CD4-positive, alpha-beta memory T cell (primary cell): ENCODE measurements at regions not wholly inside any gene's neighbourhood (a gene's known extent, or its start where the extent isn't known, plus 50 kb on each side); places are given as distances from the start of the nearest gene placed in this dataset.

Experiments
- CTCF ChIA-PET: fragments of 350-600 bp; sonication (Branson Sonifier 250); formaldehyde crosslinking; loops from one replicate; lab custom pipeline; 2021; ENCODE audit warnings: inconsistent platforms; ENCODE audit not compliant: partially characterized antibody; lab: Charles Lee
- POLR2A ChIA-PET: fragments of 350-600 bp; sonication (Branson Sonifier 250); formaldehyde crosslinking; loops from one replicate; lab custom pipeline; 2021; ENCODE audit not compliant: partially characterized antibody; lab: Charles Lee
- DNase-seq, 5 donors: peaks; one replicate each; pipeline versions ENCODE4 v3.0.0 to v3.0.0-alpha.2; 2020 to 2022; ENCODE audit warnings: mixed read lengths in 1 of 5
- H3K27ac ChIP-seq: one replicate; pipeline ENCODE4 v1.7.0; 2013; ENCODE audit warnings: low read depth, low read length
- H3K27me3 ChIP-seq: 2 replicates; pipeline ENCODE4 v1.7.0; 2013; ENCODE audit warnings: mild to moderate bottlenecking, low read length, moderate library complexity; ENCODE audit not compliant: insufficient read depth
- H3K36me3 ChIP-seq: 2 replicates; pipeline ENCODE4 v1.7.0; 2013; ENCODE audit warnings: mild to moderate bottlenecking, low read length, moderate library complexity; ENCODE audit not compliant: insufficient read depth
- H3K4me1 ChIP-seq: 2 replicates; pipeline ENCODE4 v1.7.0; 2013; ENCODE audit warnings: mild to moderate bottlenecking, low read length, moderate library complexity; ENCODE audit not compliant: insufficient read depth
- H3K4me3 ChIP-seq, 2 donors: one replicate each; pipeline ENCODE4 v1.7.0; 2013; ENCODE audit warnings: low read length in 2 of 2, mild to moderate bottlenecking in 1 of 2
- H3K9me3 ChIP-seq, 2 donors: one replicate each; pipeline ENCODE4 v1.7.0; 2013; ENCODE audit warnings: low read length in 2 of 2, control low read depth in 1 of 2; ENCODE audit not compliant: control insufficient read depth in 1 of 2
- H3K27ac Mint-ChIP-seq, 7 donors: one replicate each; pipeline ENCODE4 v1.8.0; 2020 to 2021; ENCODE audit warnings: mixed read lengths in 7 of 7, mild to moderate bottlenecking in 6 of 7, inconsistent platforms in 3 of 7, moderate library complexity in 3 of 7
- H3K27me3 Mint-ChIP-seq, 2 donors: one replicate each; pipeline ENCODE4 v1.8.0; 2020 to 2021; ENCODE audit warnings: mixed read lengths in 2 of 2
- H3K36me3 Mint-ChIP-seq, 2 donors: one replicate each; pipeline ENCODE4 v1.8.0; 2020 to 2021; ENCODE audit warnings: mixed read lengths in 2 of 2, inconsistent platforms in 1 of 2, mild to moderate bottlenecking in 1 of 2
- H3K4me1 Mint-ChIP-seq, 4 donors: one replicate each; pipeline ENCODE4 v1.8.0; 2020 to 2021; ENCODE audit warnings: mixed read lengths in 4 of 4, mild to moderate bottlenecking in 1 of 4
- H3K4me3 Mint-ChIP-seq, 8 donors: one replicate each; pipeline ENCODE4 v1.8.0; 2020 to 2021; ENCODE audit warnings: mixed read lengths in 8 of 8, mild to moderate bottlenecking in 7 of 8, moderate library complexity in 6 of 8, inconsistent platforms in 3 of 8
- H3K9me3 Mint-ChIP-seq, 8 donors: one replicate each; pipeline ENCODE4 v1.8.0; 2020 to 2021; ENCODE audit warnings: mixed read lengths in 8 of 8, mild to moderate bottlenecking in 5 of 8, inconsistent platforms in 3 of 8, moderate library complexity in 1 of 8
- intact Hi-C: fragments of 100-400 bp; cut with micrococcal nuclease; formaldehyde crosslinking; loops from one replicate; pipeline ENCODE4 v1.15.1; 2023

DNA sequence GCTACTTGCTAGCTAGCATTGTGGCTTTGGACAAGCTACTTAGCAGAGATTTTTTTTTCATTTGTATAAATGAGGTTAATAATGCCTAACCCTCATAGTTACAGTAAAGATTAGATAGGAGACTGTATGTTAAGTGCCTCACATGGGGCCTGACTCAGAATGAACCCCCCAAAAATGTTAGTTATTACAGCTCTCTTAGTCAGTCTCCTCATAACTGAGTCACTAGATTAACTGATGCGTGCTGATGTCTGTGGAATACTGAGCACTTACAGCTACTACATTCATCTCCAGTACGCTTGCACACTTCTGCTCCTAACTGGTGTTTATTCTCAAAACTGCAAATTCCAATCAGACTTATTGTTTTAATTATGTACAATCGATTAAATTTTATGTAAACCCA lies 315.3 kb downstream of the SNX13 start:
- CTCF ChIA-PET, result interaction anchor here (1.7 kb wide), 1 partner anchor 16 kb away, joined by 6 read pairs; no protein-coding TSS in a partner anchor
- Histone ChIP-seq H3K4me3 (no peak overlapping the region), H3K36me3 (no peaks in the 10 kb centered on the region), H3K4me1 (no peaks in the 10 kb centered on the region), H3K27ac (no peak overlapping the region), H3K27me3 (no peaks in the 10 kb centered on the region), H3K9me3 (no peaks in the 10 kb centered on the region)
- intact Hi-C loops, result no loop called here
- no peak for DNase-seq
- Mint-ChIP-seq H3K36me3 (no peaks in the 10 kb centered on the region), H3K4me1 (no peaks in the 10 kb centered on the region), H3K27me3 (peaks cover 0 to 2% of the 10 kb centered on the region in 2 donors), H3K27ac (no peak overlapping the region), H3K4me3 (no peak overlapping the region), H3K9me3 (no peaks in the 10 kb centered on the region)
- POLR2A ChIA-PET, result no interaction called here

- Mint-ChIP-seq H3K4me3 (no peak overlapping the region), H3K9me3 (no peaks in the 10 kb centered on the region), H3K27me3 (peaks cover 0 to 2% of the 10 kb centered on the region in 2 donors), H3K4me1 (no peaks in the 10 kb centered on the region), H3K36me3 (no peaks in the 10 kb centered on the region), H3K27ac (no peak overlapping the region)
- H3K9me3 ChIP-seq, result no peaks in the 10 kb centered on the region
- POLR2A ChIA-PET, result no interaction called here
- H3K4me1 ChIP-seq, result no peaks in the 10 kb centered on the region
- CTCF ChIA-PET, result no interaction called here
- H3K27me3 ChIP-seq, result no peaks in the 10 kb centered on the region
- no peaks in the 10 kb centered on the region for H3K36me3 ChIP-seq
- intact Hi-C loops, result no loop called here
- no peak overlapping the region for H3K4me3 ChIP-seq
- H3K27ac ChIP-seq, result no peak overlapping the region
- DNase-seq, result no peak
Measured at GRCh38 chr7:17626235-17626634, 314.1 kb downstream of the SNX13 start.

- Histone ChIP-seq H3K9me3 (no peaks in the 10 kb centered on the region), H3K4me1 (no peaks in the 10 kb centered on the region), H3K27ac (no peak overlapping the region), H3K4me3 (no peak overlapping the region), H3K36me3 (no peaks in the 10 kb centered on the region), H3K27me3 (no peaks in the 10 kb centered on the region)
- peaks cover 2 to 8% of the 10 kb centered on the region in 2 donors for H3K27me3 Mint-ChIP-seq
- ChIA-PET POLR2A (no interaction called here), CTCF (interaction anchor here (0.7 kb wide), 1 partner anchor 11 kb away, joined by 3 read pairs; no protein-coding TSS in a partner anchor)
- no peak for DNase-seq
- H3K36me3 Mint-ChIP-seq, result no peaks in the 10 kb centered on the region
- intact Hi-C loops, result no loop called here
- no peak overlapping the region for H3K4me3 Mint-ChIP-seq
- no peaks in the 10 kb centered on the region for H3K4me1 Mint-ChIP-seq
- H3K27ac Mint-ChIP-seq, result no peak overlapping the region
- no peaks in the 10 kb centered on the region for H3K9me3 Mint-ChIP-seq
Measured at GRCh38 chr7:17631061-17631460, 309.2 kb downstream of the SNX13 start.

DNA sequence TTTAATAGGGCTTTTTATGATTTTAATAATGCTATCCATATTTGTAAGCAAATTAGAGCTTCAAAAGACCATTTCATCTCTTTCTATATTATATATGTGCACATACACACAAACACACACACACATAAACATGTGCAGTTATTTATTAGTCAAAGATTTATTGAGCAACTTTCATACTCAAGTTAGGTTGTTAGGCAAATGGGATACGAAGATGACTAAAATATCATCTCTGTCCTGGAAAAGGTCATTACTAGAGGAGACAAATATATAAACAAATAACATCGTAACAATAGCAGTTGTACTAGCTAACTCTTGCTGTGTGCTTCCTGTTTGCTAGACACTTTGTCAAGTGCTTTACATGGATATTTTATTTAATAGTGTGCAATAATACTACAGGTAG lies 307.9 kb downstream of the SNX13 start:
- no peaks in the 10 kb centered on the region for H3K9me3 Mint-ChIP-seq
- no peak overlapping the region for H3K4me3 ChIP-seq
- no peak overlapping the region for H3K4me3 Mint-ChIP-seq
- H3K4me1 ChIP-seq, result no peaks in the 10 kb centered on the region
- no peak overlapping the region for H3K27ac Mint-ChIP-seq
- no peaks in the 10 kb centered on the region for H3K36me3 ChIP-seq
- H3K27ac ChIP-seq, result no peak overlapping the region
- H3K4me1 Mint-ChIP-seq, result no peaks in the 10 kb centered on the region
- ChIA-PET CTCF (interaction anchor here (1.0 kb wide), 1 partner anchor 8 kb away, joined by 3 read pairs; no protein-coding TSS in a partner anchor), POLR2A (no interaction called here)
- DNase-seq, result no peak
- no peaks in the 10 kb centered on the region for H3K36me3 Mint-ChIP-seq
- H3K9me3 ChIP-seq, result no peaks in the 10 kb centered on the region
- intact Hi-C loops, result no loop called here
- H3K27me3 ChIP-seq, result no peaks in the 10 kb centered on the region
- peaks cover 9 to 10% of the 10 kb centered on the region in 2 donors for H3K27me3 Mint-ChIP-seq

GRCh38 chr7:17633067-17633466 lies 307.2 kb downstream of the SNX13 start:
- Histone ChIP-seq H3K36me3 (no peaks in the 10 kb centered on the region), H3K4me1 (no peaks in the 10 kb centered on the region), H3K27ac (no peak overlapping the region), H3K27me3 (no peaks in the 10 kb centered on the region), H3K9me3 (no peaks in the 10 kb centered on the region), H3K4me3 (no peak overlapping the region)
- Mint-ChIP-seq H3K4me1 (no peaks in the 10 kb centered on the region), H3K27ac (no peak overlapping the region), H3K36me3 (no peaks in the 10 kb centered on the region), H3K4me3 (no peak overlapping the region), H3K9me3 (no peaks in the 10 kb centered on the region), H3K27me3 (peaks cover 9 to 10% of the 10 kb centered on the region in 2 donors)
- ChIA-PET CTCF (interaction anchor here (1.0 kb wide), 1 partner anchor 7 kb away, joined by 3 read pairs; no protein-coding TSS in a partner anchor), POLR2A (no interaction called here)
- intact Hi-C loops, result no loop called here
- no peak for DNase-seq

GRCh38 chr7:17638727-17639126 lies 301.6 kb downstream of the SNX13 start:
- Histone ChIP-seq H3K36me3 (no peaks in the 10 kb centered on the region), H3K9me3 (no peaks in the 10 kb centered on the region), H3K4me1 (no peaks in the 10 kb centered on the region), H3K4me3 (no peak overlapping the region), H3K27me3 (no peaks in the 10 kb centered on the region), H3K27ac (no peak overlapping the region)
- Mint-ChIP-seq H3K9me3 (peaks cover 0 to 6% (median under 1%) of the 10 kb centered on the region in 8 donors), H3K4me1 (peaks cover 0 to 4% (median 0%) of the 10 kb centered on the region in 4 donors), H3K36me3 (no peaks in the 10 kb centered on the region), H3K27me3 (peaks cover 9 to 12% of the 10 kb centered on the region in 2 donors), H3K4me3 (no peak overlapping the region), H3K27ac (no peak overlapping the region)
- no peak for DNase-seq
- intact Hi-C loops, result no loop called here
- ChIA-PET POLR2A (no interaction called here), CTCF (interaction anchor here (2.1 to 2.6 kb wide), 2 partner anchors 12 to 656 kb away, joined by 6 to 7 read pairs; no protein-coding TSS in a partner anchor)

- H3K4me1 Mint-ChIP-seq, result peaks cover 0 to 4% (median 0%) of the 10 kb centered on the region in 4 donors
- Histone ChIP-seq H3K27me3 (no peaks in the 10 kb centered on the region), H3K27ac (no peak overlapping the region), H3K9me3 (no peaks in the 10 kb centered on the region), H3K4me1 (no peaks in the 10 kb centered on the region), H3K4me3 (no peak overlapping the region), H3K36me3 (no peaks in the 10 kb centered on the region)
- no peak overlapping the region for H3K4me3 Mint-ChIP-seq
- ChIA-PET POLR2A (no interaction called here), CTCF (interaction anchor here (0.7 to 2.6 kb wide), 7 partner anchors 8 to 658 kb away, joined by 3 to 9 read pairs (median 5); no protein-coding TSS in a partner anchor)
- H3K9me3 Mint-ChIP-seq, result peaks cover 0 to 6% (median 2%) of the 10 kb centered on the region in 8 donors
- H3K27me3 Mint-ChIP-seq, result peaks cover 4 to 15% of the 10 kb centered on the region in 2 donors
- H3K36me3 Mint-ChIP-seq, result no peaks in the 10 kb centered on the region
- no peak overlapping the region for H3K27ac Mint-ChIP-seq
- peak in 4 of 5 donors; percentile 3 to 40 (median 21) for DNase-seq
- intact Hi-C loops, result loop anchor here (2.0 kb wide), 1 partner anchor 658 kb away; no protein-coding TSS in a partner anchor
Measured at GRCh38 chr7:17640730-17641377, 299.4 kb downstream of the SNX13 start.
